Stimulated activated CD4-positive, alpha-beta T cell treated with anti-CD3 and anti-CD28 coated beads, TNF-alpha, amount 100 ng/mL, for 48 hours (primary cell): ENCODE measurements at regions not wholly inside any gene's neighbourhood (a gene's known extent, or its start where the extent isn't known, plus 50 kb on each side); places are given as distances from the start of the nearest gene placed in this dataset.
"Not testable (repeated sequence)": the region's sequence is repeated elsewhere in the genome, so short reads cannot be mapped to it uniquely, and the experiment has no call there.

ENCODE experiments used
- DNase-seq, 3 donors: peaks; one replicate each; pipeline ENCODE4 v3.0.0-alpha.2; 2020; ENCODE audit warnings: low read depth in 3 of 3

DNA sequence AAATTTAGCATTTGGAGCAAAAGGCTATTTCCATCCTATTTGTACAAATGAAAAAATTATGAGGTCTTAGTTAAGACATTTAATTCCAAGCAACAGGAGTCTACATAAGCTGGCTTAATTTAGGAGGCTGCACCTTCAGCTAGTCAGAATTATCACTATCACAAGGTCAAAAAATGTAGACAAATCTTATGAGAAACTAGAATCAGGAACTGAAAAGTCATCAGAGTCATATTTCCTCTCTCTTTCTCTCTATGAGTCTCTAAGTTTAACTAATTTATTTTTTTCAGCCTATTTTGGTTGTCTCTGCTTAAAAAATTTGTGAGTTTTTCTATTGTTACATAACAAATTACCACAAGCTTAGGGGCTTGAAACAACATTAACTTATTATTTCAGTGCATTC is 807.1 kb upstream of the PRMT6 start:
- no peak for DNase-seq

DNA sequence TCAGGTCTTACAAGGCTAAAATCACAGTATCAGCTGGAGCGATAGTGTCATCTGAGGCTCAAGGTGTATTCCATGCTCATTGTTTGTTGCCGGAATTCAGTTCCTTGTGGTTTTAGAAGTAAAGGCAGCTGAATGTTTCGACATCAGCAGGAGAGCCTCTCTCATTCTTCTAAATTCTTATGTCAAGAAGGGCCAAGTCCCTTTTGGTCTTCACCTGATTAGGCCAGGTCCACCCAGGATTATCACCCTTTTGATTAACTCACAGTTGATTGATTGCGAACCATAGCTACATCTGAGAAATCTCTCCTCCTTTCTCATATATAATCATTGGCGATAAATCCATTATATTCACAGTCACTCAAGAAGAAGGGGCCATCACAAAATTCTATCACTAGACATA is 806.7 kb upstream of the PRMT6 start:
- no peak for DNase-seq

- no peak for DNase-seq
Measured at GRCh38 chr1:106254748-106255147, 801.7 kb upstream of the PRMT6 start.

DNA sequence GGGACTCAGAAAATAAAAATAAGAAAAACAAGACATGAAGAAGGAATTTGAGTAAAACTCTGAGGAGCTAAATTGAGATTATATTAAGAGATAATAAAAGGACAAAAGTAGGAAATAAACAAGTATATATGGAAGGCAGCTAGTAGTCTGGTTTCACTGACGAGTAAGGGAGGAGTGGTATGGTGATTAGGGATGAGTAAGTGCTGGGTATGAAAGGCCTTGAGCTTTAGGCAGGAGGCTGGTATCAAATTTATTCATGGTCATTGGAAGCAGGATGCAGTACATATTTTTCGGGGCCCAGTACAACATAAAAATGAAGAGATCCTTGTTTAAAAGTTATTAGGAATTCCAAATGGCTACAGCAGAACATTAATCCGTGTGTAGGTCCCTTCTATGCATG is 789.7 kb upstream of the PRMT6 start:
- no peak for DNase-seq

- no peak for DNase-seq
Measured at GRCh38 chr1:106268070-106268469, 788.4 kb upstream of the PRMT6 start.

DNA sequence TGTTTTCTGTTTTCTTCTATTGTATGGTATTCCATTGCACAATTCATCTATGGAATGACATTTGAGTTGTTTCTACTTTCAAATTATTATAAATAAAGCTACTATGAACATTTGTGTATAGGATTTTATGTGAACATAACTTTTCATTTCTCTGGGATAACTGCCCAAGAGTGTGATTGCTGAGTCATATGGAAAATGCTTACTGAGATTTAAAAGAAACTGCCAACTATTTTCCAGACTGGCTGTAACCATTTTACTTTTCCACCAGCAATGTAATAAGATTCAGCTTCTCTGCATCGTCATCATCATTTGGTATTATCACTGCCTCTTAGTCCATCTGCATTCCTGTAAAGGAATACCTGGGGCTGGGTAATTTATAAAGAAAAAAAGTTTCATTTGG is 779.6 kb upstream of the PRMT6 start:
- DNase-seq, result no peak

DNA sequence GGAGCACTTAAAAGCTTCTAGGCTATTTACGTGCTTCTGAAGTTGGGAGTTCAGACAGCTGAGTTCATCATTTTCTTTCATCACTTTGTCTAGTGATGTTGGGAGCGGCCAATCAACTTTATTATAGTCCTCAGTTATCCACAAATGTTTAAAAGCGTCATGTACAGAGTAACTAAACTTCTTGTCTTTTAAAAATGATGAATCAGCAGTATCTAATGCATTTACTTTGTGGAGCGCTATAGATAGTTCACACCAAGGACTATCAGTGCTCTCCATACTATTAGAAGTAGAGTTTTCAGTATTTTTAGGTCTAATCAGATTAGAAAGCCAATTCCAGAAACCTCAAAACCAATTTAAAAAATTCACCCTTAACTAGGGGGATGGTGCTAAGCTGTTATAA is 778.7 kb upstream of the PRMT6 start:
- no peak for DNase-seq

- DNase-seq, result no peak
Measured at GRCh38 chr1:106278716-106279115, 777.8 kb upstream of the PRMT6 start.

GRCh38 chr1:106289265-106289928 is 767.1 kb upstream of the PRMT6 start:
- DNase-seq, result no peak

GRCh38 chr1:106290805-106291501 is 765.5 kb upstream of the PRMT6 start:
- no peak for DNase-seq

DNA sequence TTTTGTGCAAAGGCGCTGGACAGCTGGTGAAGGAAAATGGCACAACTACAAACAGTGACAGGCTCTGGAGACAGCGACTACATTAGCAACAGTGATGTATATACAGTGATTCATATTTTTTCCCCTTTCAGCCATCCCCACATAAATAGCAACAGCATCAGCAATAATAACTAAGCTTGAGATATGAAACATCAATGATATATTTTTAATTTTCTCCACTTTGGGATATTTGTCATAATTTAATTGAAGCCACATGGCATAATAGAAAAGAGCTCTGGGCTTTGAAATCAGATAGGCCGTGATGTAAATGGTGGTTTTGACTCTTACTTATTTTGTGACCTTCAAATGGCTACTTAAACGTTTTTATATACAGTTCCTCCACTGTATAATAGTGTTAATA is 764.3 kb upstream of the PRMT6 start:
- DNase-seq, result no peak

- no peak for DNase-seq
Measured at GRCh38 chr1:106296431-106296830, 760.0 kb upstream of the PRMT6 start.

- DNase-seq, result no peak
Measured at GRCh38 chr1:106304106-106304505, 752.4 kb upstream of the PRMT6 start.

- DNase-seq, result no peak
Measured at GRCh38 chr1:106319612-106320011, 736.9 kb upstream of the PRMT6 start.

DNA sequence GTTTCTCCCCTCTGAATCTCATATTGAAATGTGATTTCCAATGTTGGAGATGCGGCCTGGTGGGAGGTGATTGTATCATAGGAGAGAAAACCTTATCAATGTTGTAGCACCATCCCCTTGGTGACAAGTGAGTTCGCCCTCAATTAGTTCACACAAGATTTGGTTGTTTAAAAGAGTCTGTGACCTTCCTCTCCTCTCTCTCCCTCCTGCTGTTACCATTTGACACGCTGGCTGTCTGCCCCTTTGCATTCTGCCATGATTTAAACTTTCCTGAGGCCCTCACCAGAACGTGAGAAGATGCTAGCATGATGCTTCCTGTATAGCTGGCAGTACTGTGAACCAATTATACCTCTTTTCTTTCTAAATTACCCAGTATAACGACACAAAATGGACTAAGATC is 730.9 kb upstream of the PRMT6 start:
- DNase-seq, result no peak

DNA sequence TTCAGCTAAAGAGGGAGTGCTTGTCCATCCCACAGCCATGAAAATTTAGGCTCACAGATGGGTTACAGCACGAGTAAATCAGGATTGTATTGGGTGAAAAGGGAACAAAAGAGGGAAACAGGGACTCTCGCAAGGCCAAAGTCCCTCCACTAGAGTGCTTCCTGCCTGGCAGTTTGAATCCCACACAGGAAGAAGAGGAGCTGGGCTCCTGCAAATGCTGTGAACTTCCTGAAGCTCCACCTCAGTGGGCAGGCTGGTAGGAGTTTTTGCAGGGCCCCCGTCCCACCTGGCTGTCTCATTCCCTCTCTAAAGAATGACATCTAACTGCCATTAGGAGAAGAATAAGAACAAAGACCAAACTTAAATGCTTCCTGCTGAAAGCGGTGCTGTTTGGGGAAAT is 712.0 kb upstream of the PRMT6 start:
- no peak for DNase-seq

- no peak for DNase-seq
Measured at GRCh38 chr1:106360252-106360651, 696.2 kb upstream of the PRMT6 start.

DNA sequence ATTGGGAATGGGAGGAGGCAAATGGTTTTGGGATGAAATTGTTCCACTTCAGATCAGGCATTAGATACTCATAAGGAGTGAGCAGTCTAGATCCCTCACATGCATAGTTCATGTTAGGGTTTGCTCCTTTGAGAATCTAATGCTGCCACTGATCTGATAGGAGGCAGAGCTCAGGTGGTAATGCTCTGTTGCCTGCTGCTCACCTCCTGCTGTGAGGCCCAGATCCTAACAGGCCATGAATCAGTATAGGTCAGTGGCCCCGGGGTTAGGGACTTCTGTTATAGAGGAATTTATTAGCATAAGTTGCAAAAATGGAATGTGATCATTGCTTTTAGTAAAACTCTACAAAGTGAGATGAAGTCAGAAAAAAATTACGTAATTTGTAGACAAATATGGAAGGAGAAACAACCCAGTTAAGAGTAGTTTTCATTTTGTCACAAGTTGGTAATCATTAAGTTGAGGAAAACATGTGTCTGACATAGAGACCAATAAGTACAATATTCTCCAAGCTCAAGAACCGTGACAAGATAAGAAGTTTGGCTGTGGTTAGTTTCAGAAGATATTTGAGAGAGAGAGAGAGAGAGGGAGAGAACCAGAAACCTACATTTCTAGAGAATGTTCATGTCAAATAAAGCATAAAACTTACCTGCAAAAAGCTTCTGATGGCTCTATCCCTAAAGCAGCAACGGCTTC is 689.7 kb upstream of the PRMT6 start:
- no peak for DNase-seq

GRCh38 chr1:106378261-106378660 is 678.2 kb upstream of the PRMT6 start:
- DNase-seq, result no peak

GRCh38 chr1:106380772-106381171 is 675.7 kb upstream of the PRMT6 start:
- no peak for DNase-seq

DNA sequence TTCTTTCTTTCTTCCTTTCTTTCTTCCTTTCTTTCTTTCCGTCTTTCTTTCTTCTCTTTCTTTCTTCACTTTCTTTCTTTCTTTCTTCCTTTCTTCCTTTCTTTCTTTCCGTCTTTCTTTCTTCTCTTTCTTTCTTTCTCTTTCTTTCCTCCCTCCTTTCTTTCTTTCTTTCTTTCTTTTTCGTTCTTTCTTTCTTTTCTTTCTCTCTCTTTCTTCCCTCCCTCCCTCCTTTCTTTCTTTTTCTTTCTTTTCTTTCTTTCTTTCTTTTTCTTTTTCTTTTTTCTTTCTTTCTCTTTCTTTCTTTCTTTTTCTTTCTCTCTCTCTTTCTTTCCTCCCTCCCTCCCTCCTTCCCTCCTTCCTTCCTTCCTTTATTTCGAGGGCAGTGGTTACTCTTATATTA is 667.3 kb upstream of the PRMT6 start:
- DNase-seq, result not testable (repeated sequence)

- no peak for DNase-seq
Measured at GRCh38 chr1:106393046-106393445, 663.4 kb upstream of the PRMT6 start.

- no peak for DNase-seq
Measured at GRCh38 chr1:106396020-106396419, 660.5 kb upstream of the PRMT6 start.
